Heart right ventricle (tissue), 16 donors: ENCODE measurements at regions not wholly inside any gene's neighbourhood (a gene's known extent, or its start where the extent isn't known, plus 50 kb on each side); places are given as distances from the start of the nearest gene placed in this dataset.

ENCODE experiments used
- ATAC-seq, 8 donors: fragments of 200-7000 bp; cut with Tn5 transposase; one replicate each; pipeline ENCODE4 v1.9.1; 2020; ENCODE audit warnings: mild to moderate bottlenecking in 8 of 8, moderate library complexity in 8 of 8, moderate number of reproducible peaks in 1 of 8
- DNase-seq, 2 donors: peaks; one replicate each; pipeline ENCODE4 v3.0.0-alpha.2; 2020
- H3K27ac ChIP-seq, 10 donors: fragments of 200-600 bp; sonication (generic) in 2 of 10; one replicate each; pipeline versions ENCODE4 v1.5.0 to v1.8.0; 2020 to 2022; ENCODE audit warnings: mild to moderate bottlenecking in 3 of 10
- H3K27me3 ChIP-seq, 7 donors: fragments of 200-600 bp; one replicate each; pipeline ENCODE4 v1.8.0; 2021 to 2022; ENCODE audit warnings: mild to moderate bottlenecking in 2 of 7
- H3K36me3 ChIP-seq, 9 donors: fragments of 200-600 bp; sonication (generic) in 1 of 9; one replicate each; pipeline versions ENCODE4 v1.5.0 to v1.8.0; 2020 to 2022; ENCODE audit warnings: mild to moderate bottlenecking in 2 of 9
- H3K4me1 ChIP-seq, 9 donors: fragments of 200-600 bp; sonication (generic) in 1 of 9; one replicate each; pipeline versions ENCODE4 v1.5.0 to v1.8.0; 2020 to 2022; ENCODE audit warnings: mild to moderate bottlenecking in 4 of 9
- H3K4me3 ChIP-seq, 10 donors: fragments of 200-600 bp; sonication (generic) in 2 of 10; one replicate each; pipeline versions ENCODE4 v1.5.0 to v1.8.0; 2020 to 2022; ENCODE audit warnings: mild to moderate bottlenecking in 7 of 10, moderate library complexity in 2 of 10
- H3K9me3 ChIP-seq, 11 donors: fragments of 200-600 bp in 10 of 11; sonication (generic) in 2 of 11; one replicate each; pipeline versions ENCODE4 v1.5.0 to v1.8.0; 2013 to 2022; ENCODE audit warnings: mild to moderate bottlenecking in 2 of 11, control low read depth in 1 of 11, moderate library complexity in 1 of 11
- CTCF ChIP-seq, 9 donors: fragments of 200-600 bp; sonication (generic) in 2 of 9; IDR thresholded peaks; one replicate each; pipeline versions ENCODE4 v1.5.0 to v1.8.0; 2021 to 2022; ENCODE audit warnings: antibody characterized with exemption in 9 of 9, mild to moderate bottlenecking in 5 of 9, moderate library complexity in 1 of 9
- WGBS, 2 donors: extraction: QIAGEN DNeasy Blood & Tissue Kit; methylation state at CpG; one replicate each; pipeline ENCODE4 v1.1.7; 2013; ENCODE audit warnings: inconsistent platforms in 1 of 2; 5-methylcytosine and 5-hydroxymethylcytosine counted together
- intact Hi-C, 10 donors: fragments of 100-400 bp; cut with DNase I; formaldehyde crosslinking; loops; one replicate each; pipeline versions ENCODE4 v1.11.1 to v1.14.2; 2022
- donor health status: Arrhythmogenic right ventricular cardiomyopathy.
- donor health status: ischemic (EF 13 %, LVEDD 7.1; RV severe dilation, severe dysfunction).
- donor health status: healthy with polysubstance abuse.
- donor health status: DM: no; HTN: yes; CAD: no.
- donor health status: DM: no; HTN: no; CAD: no.
- donor health status: ischemic (EF 25% LVEDD 6.9; RV normal size, moderate dysfunction).
- donor health status: ischemic (EF 25% LVEDD 5.7; RV mildly dilated, moderate dysfunction).
- donor health status: healthy.
- donor health status: DM: yes; HTN: yes; CAD: no.
- donor health status: Ischemic cardiomyopathy.
- donor health status: ischemic (EF 35%, LVEDD 5.7; RV mildly dilated, moderate dysfunction).
- donor health status: nonischemic (EF 11% LVEDD 7.7; RV severe dilation, severe dysfunction).
- donor health status: DM: yes; HTN: yes; CAD: no.
- donor health status: PGD.
- donor health status: ischemic (EF 29% LVEDD 5.4; RV normal size, mild dysfunction).
- donor health status: nonischemic (EF 23%, LVEDD 6.1; RV moderate dilation, normal function).

- H3K4me3 ChIP-seq, result no peak overlapping the region
- no peaks in the 10 kb centered on the region for H3K4me1 ChIP-seq
- ATAC-seq, result no peak
- H3K36me3 ChIP-seq, result no peaks in the 10 kb centered on the region
- no peak for TF ChIP-seq CTCF (IDR thresholded peaks at IDR 0.05)
- peaks cover 0 to 2% (median 0%) of the 10 kb centered on the region in 11 donors for H3K9me3 ChIP-seq
- H3K27me3 ChIP-seq, result no peaks in the 10 kb centered on the region
- WGBS, 2 donors, result 46% methylated on average over 4 of the region's 4 CpGs
- intact Hi-C loops, result no loop called here
- H3K27ac ChIP-seq, result no peak overlapping the region
- DNase-seq, result no peak
Measured at GRCh38 chr11:101336858-101337257, 207.2 kb upstream of the PGR start.

DNA sequence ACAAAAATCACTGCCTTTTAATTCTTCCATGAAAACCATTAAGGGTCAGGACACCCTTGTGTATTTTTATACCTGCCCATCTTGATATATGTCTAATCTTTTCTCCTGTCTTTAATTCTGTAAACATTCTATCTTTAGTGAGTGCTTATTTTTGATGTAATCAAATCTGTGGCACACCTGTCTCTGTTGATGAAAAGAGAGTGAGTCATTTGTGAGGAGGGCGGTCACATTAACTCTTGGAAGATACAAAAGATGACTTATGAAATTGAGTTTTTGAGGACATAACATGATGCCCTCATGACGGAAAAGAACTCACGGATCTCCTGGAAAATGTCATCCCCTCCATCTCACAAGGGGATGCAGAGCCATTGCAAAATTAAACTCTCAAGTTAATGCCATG lies 206.5 kb upstream of the PGR start:
- Histone ChIP-seq H3K9me3 (peaks cover 0 to 9% (median 0%) of the 10 kb centered on the region in 11 donors), H3K4me3 (no peak overlapping the region), H3K27ac (no peak overlapping the region), H3K4me1 (no peaks in the 10 kb centered on the region), H3K27me3 (no peaks in the 10 kb centered on the region), H3K36me3 (no peaks in the 10 kb centered on the region)
- ATAC-seq (no peak), DNase-seq (no peak)
- 62 to 81% methylated on average over 3 of the region's 3 CpGs for WGBS, 2 donors
- no peak for TF ChIP-seq CTCF (IDR thresholded peaks at IDR 0.05)
- intact Hi-C loops, result no loop called here

DNA sequence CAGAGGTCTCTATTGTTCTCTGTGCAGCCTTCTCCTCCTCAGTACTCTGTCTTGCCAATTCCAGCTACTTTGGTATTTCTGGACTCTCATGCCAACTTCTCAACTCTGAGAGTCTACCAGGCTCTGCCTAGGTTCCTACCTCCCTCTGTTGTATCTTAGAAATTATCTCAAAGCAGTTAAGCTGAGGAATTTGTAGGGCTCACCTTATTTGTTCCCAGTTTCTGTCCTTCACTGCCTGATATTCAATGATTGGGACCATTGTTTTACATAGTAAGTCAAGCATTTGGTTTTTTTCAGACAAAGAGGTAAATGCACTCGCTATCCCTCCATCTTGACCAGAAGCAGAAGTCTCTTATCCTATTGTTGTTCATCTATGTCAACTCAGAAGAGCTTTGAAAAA lies 205.0 kb upstream of the PGR start:
- no peak for DNase-seq
- no peak for ATAC-seq
- WGBS, 2 donors, result 88% methylated on average over 1 of the region's 1 CpG

DNA sequence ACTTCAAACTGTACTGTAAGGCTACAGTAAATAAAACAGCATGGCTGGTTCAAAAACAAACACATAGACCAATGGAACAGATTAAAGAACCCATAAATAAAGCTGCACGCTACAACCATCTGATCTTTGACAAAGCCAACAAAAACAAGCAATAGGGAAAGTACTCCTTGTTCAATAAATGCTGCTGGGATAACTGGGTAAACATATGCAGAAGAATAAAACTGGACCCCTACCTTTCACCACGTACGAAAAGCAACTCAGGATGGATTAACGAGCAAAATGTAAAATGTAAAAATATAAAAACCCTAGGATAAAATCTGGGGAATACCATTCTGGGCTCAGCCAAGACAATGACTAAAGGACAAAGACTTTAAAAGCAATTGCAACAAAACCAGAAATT lies 201.8 kb upstream of the PGR start:
- no peak for DNase-seq
- H3K9me3 ChIP-seq, result peaks cover 0 to 13% (median 0%) of the 10 kb centered on the region in 11 donors
- no peaks in the 10 kb centered on the region for H3K27me3 ChIP-seq
- ATAC-seq, result no peak
- no peak overlapping the region for H3K27ac ChIP-seq
- no peaks in the 10 kb centered on the region for H3K36me3 ChIP-seq
- no peaks in the 10 kb centered on the region for H3K4me1 ChIP-seq
- intact Hi-C loops, result no loop called here
- 38 to 81% methylated on average over 4 of the region's 4 CpGs for WGBS, 2 donors
- TF ChIP-seq CTCF (IDR thresholded peaks at IDR 0.05), result no peak
- no peak overlapping the region for H3K4me3 ChIP-seq

More for the DNA sequence above, 205.0 kb upstream of the PGR start:
- H3K9me3 ChIP-seq, result peaks cover 0 to 13% (median 0%) of the 10 kb centered on the region in 11 donors
- no peak for TF ChIP-seq CTCF (IDR thresholded peaks at IDR 0.05)
- H3K4me1 ChIP-seq, result no peaks in the 10 kb centered on the region
- H3K4me3 ChIP-seq, result no peak overlapping the region
- no peaks in the 10 kb centered on the region for H3K36me3 ChIP-seq
- H3K27me3 ChIP-seq, result no peaks in the 10 kb centered on the region
- no peak overlapping the region for H3K27ac ChIP-seq
- intact Hi-C loops, result no loop called here
